ENCODE measurements at regions not wholly inside any gene's neighbourhood (a gene's known extent, or its start where the extent isn't known, plus 50 kb on each side); places are given as distances from the start of the nearest gene placed in this dataset.

- TF ChIP-seq CTCF (IDR thresholded peaks at IDR 0.05) (no peak), EZH2 (IDR thresholded peaks at IDR 0.05; ENCODE audit: borderline replicate concordance, insufficient read depth, low read depth, low read length, poor library complexity, severe bottlenecking) (no peak)
Observed at GRCh38 chr4:96991083-96991482, 1151.2 kb downstream of the PDHA2 start.
